Hepatocyte (in vitro differentiated cells): ENCODE measurements at regions not wholly inside any gene's neighbourhood (a gene's known extent, or its start where the extent isn't known, plus 50 kb on each side); places are given as distances from the start of the nearest gene placed in this dataset.

Experiments
- DNase-seq: peaks from one replicate; pipeline ENCODE4 v3.0.0-alpha.2; 2016; ENCODE audit warnings: low spot score
- H2AFZ ChIP-seq: fragments of 200-600 bp; sonication (generic); 2 replicates; pipeline ENCODE4 v1.6.0; 2016; ENCODE audit warnings: antibody characterized with exemption, mild to moderate bottlenecking
- H3K27ac ChIP-seq: fragments of 200-600 bp; sonication (generic); 2 replicates; pipeline ENCODE4 v1.5.1; 2016; ENCODE audit warnings: mild to moderate bottlenecking
- H3K27me3 ChIP-seq: fragments of 200-600 bp; sonication (generic); 2 replicates; pipeline ENCODE4 v1.6.1; 2016
- H3K36me3 ChIP-seq: fragments of 200-600 bp; sonication (generic); replicated peaks from 2 replicates; pipeline ENCODE4 v1.5.1; 2016; ENCODE audit warnings: low read depth; ENCODE audit not compliant: insufficient read depth
- H3K4me1 ChIP-seq: fragments of 200-600 bp; sonication (generic); 2 replicates; pipeline ENCODE4 v1.5.1; 2016; ENCODE audit warnings: mild to moderate bottlenecking, moderate library complexity; ENCODE audit not compliant: insufficient read depth
- H3K4me2 ChIP-seq: fragments of 200-600 bp; sonication (generic); 2 replicates; pipeline ENCODE4 v1.6.0; 2016
- H3K4me3 ChIP-seq: fragments of 200-600 bp; sonication (generic); 2 replicates; pipeline ENCODE4 v1.5.1; 2016; ENCODE audit warnings: mild to moderate bottlenecking
- H3K79me2 ChIP-seq: fragments of 200-600 bp; sonication (generic); 2 replicates; pipeline ENCODE4 v1.6.0; 2017; ENCODE audit warnings: mild to moderate bottlenecking
- H3K9me2 ChIP-seq: fragments of 200-600 bp; sonication (generic); replicated peaks from 2 replicates; pipeline ENCODE4 v1.6.0; 2017; ENCODE audit warnings: mild to moderate bottlenecking; ENCODE audit not compliant: insufficient read depth
- H3K9me3 ChIP-seq: fragments of 200-600 bp; sonication (generic); 2 replicates; pipeline ENCODE4 v1.5.1; 2016; ENCODE audit warnings: low read depth, mild to moderate bottlenecking
- H4K20me1 ChIP-seq: fragments of 200-600 bp; sonication (generic); 2 replicates; pipeline ENCODE4 v1.6.0; 2016; ENCODE audit warnings: mild to moderate bottlenecking; ENCODE audit not compliant: insufficient read depth, poor library complexity, severe bottlenecking
- EZH2 ChIP-seq: fragments of 200-600 bp; sonication (generic); IDR thresholded peaks from 2 replicates; pipeline ENCODE4 v1.6.1; 2016; ENCODE audit warnings: antibody characterized with exemption, mild to moderate bottlenecking, borderline replicate concordance
- EZH2phosphoT487 ChIP-seq: fragments of 200-600 bp; sonication (generic); IDR thresholded peaks from one replicate; pipeline ENCODE4 v1.6.1; 2018; ENCODE audit warnings: antibody characterized with exemption, mild to moderate bottlenecking, low read depth, moderate library complexity; ENCODE audit not compliant: unreplicated experiment, severe bottlenecking
- WGBS: methylation state at CpG from one replicate; pipeline ENCODE4 v1.1.6; 2016; ENCODE audit warnings: low lambda C conversion rate; ENCODE audit errors: missing lambda C conversion rate; 5-methylcytosine and 5-hydroxymethylcytosine counted together
- TF ChIP-seq, protein P1 (sequence below): fragments of 200-600 bp; sonication (generic); IDR thresholded peaks from 2 replicates; pipeline ENCODE4 v1.5.1; 2016; ENCODE audit warnings: antibody characterized with exemption, mild to moderate bottlenecking; ENCODE audit not compliant: poor library complexity

DNA sequence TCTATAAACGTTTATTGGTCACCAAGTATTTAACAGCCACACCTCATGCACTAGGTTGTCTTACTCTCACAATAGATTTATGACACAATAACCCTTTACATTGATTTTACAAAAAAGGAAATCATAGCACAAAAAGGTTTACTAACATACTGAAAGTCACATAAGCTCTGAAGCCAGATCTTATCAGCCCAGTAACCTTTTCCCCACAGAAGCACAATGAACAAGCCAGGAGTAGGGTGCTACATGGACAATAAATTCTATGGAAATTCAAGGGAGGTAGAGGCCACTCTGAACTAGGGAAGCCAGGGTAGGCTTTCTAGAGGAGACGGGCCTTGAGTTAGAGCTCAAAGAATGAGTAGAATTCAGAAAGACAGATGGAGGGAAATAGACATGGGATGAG, 633.5 kb upstream of the CADM1 start:
- WGBS = 57% methylated on average over 2 of the region's 2 CpGs
- TF ChIP-seq EZH2phosphoT487 (no peak), EZH2 (no peak)
- TF ChIP-seq, protein P1, sequence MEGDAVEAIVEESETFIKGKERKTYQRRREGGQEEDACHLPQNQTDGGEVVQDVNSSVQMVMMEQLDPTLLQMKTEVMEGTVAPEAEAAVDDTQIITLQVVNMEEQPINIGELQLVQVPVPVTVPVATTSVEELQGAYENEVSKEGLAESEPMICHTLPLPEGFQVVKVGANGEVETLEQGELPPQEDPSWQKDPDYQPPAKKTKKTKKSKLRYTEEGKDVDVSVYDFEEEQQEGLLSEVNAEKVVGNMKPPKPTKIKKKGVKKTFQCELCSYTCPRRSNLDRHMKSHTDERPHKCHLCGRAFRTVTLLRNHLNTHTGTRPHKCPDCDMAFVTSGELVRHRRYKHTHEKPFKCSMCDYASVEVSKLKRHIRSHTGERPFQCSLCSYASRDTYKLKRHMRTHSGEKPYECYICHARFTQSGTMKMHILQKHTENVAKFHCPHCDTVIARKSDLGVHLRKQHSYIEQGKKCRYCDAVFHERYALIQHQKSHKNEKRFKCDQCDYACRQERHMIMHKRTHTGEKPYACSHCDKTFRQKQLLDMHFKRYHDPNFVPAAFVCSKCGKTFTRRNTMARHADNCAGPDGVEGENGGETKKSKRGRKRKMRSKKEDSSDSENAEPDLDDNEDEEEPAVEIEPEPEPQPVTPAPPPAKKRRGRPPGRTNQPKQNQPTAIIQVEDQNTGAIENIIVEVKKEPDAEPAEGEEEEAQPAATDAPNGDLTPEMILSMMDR = no peak

DNA sequence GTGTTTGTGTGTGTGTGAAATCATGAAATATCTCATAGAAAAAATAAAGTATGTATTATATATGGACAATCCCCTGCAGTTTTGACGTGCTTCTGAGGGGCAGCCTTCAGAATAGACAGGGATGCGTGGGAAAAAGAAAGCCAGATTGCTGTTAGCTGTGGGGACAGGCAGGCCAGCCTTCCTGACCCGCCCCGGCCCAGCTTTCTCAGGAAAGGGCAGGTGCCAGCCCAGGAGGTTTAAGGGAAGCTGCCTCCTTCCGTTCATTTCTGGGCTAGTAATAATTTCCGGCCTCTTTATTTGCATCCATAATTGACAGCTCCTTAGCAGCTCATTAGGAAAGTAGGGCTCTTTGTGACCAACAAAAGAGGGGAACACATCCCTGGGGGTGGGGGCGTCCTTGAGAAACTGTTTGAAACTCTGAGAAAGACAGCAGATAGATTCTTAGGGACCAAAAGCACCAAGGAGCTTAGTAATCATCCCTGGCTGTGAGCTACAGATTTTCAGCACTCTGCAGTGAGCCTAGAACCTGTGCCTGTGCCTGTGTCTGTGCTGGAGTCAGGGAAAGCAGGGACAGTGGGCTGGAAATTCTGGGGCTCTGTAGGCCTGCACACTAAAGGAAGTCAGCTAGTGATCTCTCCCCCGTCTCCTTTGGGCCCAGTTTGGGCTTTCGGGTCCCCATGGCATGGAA, 632.9 kb upstream of the CADM1 start:
- 87% methylated on average over 9 of the region's 9 CpGs for WGBS
- TF ChIP-seq EZH2phosphoT487 (no peak), EZH2 (no peak)
- TF ChIP-seq, protein P1 = no peak
- H3K27ac ChIP-seq = no peak overlapping the region

More for the DNA sequence above, 633.5 kb upstream of the CADM1 start:
- no peaks in the 10 kb centered on the region for H3K36me3 ChIP-seq
- H3K9me2 ChIP-seq = no peaks in the 10 kb centered on the region
- DNase-seq = no peak
- H3K79me2 ChIP-seq = no peaks in the 10 kb centered on the region
- peaks cover 9% of the 10 kb centered on the region for H3K4me1 ChIP-seq
- no peak overlapping the region for H2AFZ ChIP-seq
- H3K4me3 ChIP-seq = no peak overlapping the region
- H3K27ac ChIP-seq = no peak overlapping the region
- H3K4me2 ChIP-seq = no peak overlapping the region
- no peaks in the 10 kb centered on the region for H3K9me3 ChIP-seq
- no peaks in the 10 kb centered on the region for H3K27me3 ChIP-seq
- no peaks in the 10 kb centered on the region for H4K20me1 ChIP-seq

DNA sequence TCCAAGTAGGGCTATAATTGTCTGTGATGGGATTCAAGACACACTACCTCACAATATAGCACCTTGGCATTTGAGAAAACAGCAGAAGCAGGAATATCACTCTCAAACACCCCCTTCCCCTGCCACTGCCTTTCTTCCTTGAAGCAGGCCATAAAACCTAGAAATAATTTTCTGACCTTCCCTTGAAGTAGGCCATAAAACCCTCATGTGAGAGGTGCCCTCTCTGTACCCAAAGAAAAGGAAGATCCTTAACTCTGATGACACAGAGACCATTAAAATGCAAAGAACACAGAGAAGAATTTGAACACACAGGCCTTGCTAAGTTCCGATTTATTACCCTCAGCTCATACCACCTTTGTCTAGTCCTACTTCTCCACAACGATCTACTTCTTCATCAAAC, 631.7 kb upstream of the CADM1 start:
- Histone ChIP-seq H4K20me1 (no peaks in the 10 kb centered on the region), H3K27ac (no peak overlapping the region), H3K4me2 (no peak overlapping the region), H2AFZ (no peak overlapping the region), H3K79me2 (no peaks in the 10 kb centered on the region), H3K4me3 (no peak overlapping the region), H3K9me2 (no peaks in the 10 kb centered on the region), H3K9me3 (no peaks in the 10 kb centered on the region), H3K4me1 (peaks cover 9% of the 10 kb centered on the region), H3K36me3 (no peaks in the 10 kb centered on the region), H3K27me3 (no peaks in the 10 kb centered on the region)
- WGBS = 70% methylated on average over 2 of the region's 2 CpGs
- TF ChIP-seq EZH2phosphoT487 = no peak
- TF ChIP-seq, protein P1 = no peak
- peak; percentile 16 for DNase-seq

More for the DNA sequence above, 632.9 kb upstream of the CADM1 start:
- no peaks in the 10 kb centered on the region for H3K79me2 ChIP-seq
- H3K4me2 ChIP-seq = no peak overlapping the region
- no peak for DNase-seq
- no peak overlapping the region for H2AFZ ChIP-seq
- peaks cover 9% of the 10 kb centered on the region for H3K4me1 ChIP-seq
- no peaks in the 10 kb centered on the region for H4K20me1 ChIP-seq
- no peaks in the 10 kb centered on the region for H3K27me3 ChIP-seq
- H3K9me3 ChIP-seq = no peaks in the 10 kb centered on the region
- no peak overlapping the region for H3K4me3 ChIP-seq
- H3K9me2 ChIP-seq = no peaks in the 10 kb centered on the region
- no peaks in the 10 kb centered on the region for H3K36me3 ChIP-seq
